ENCODE measurements at regions not wholly inside any gene's neighbourhood (a gene's known extent, or its start where the extent isn't known, plus 50 kb on each side); places are given as distances from the start of the nearest gene placed in this dataset.
"Not testable (repeated sequence)": the region's sequence is repeated elsewhere in the genome, so short reads cannot be mapped to it uniquely, and the experiment has no call there.

GRCh38 chr3:72505539-72506405, 342.5 kb downstream of the SHQ1 start:
- H4K20me1 ChIP-seq (replicated peaks; ENCODE audit: control insufficient read depth, extremely low read depth, insufficient read depth, low read length): no peaks in the 10 kb centered on the region
- H3K36me3 ChIP-seq (ENCODE audit: control insufficient read depth in 2 of 2, extremely low read depth in 1 of 2, insufficient read depth in 2 of 2, low read length in 2 of 2): no peaks in the 10 kb centered on the region
- H3K4me2 ChIP-seq (ENCODE audit: insufficient read depth, low read length): no peak overlapping the region
- no peaks in the 10 kb centered on the region for H3K9me3 ChIP-seq (replicated peaks; ENCODE audit: control insufficient read depth, insufficient read depth, low read length)
- H3K79me2 ChIP-seq (ENCODE audit: control insufficient read depth, insufficient read depth, low read length): no peaks in the 10 kb centered on the region
- ChIA-PET CTCF (interaction anchor here (0.9 kb wide), 1 partner anchor 16 kb away, joined by 3 read pairs; no protein-coding TSS in a partner anchor), POLR2A (no interaction called here)
- no peak overlapping the region for H3K9ac ChIP-seq (replicated peaks; ENCODE audit: extremely low read depth, insufficient read depth, low read length)
- DNase-seq (ENCODE audit: low read depth, low spot score) (no peak), FAIRE-seq (no peak)
- peaks cover 0 to 7% of the 10 kb centered on the region in 2 experiments for H3K27me3 ChIP-seq (ENCODE audit: control insufficient read depth in 2 of 2, insufficient read depth in 2 of 2, low read length in 2 of 2)
- H3K27ac ChIP-seq (ENCODE audit: insufficient read depth, low read depth, low read length): no peak overlapping the region
- no peak overlapping the region for H3K4me3 ChIP-seq (replicated peaks in 1 of 3; ENCODE audit: insufficient read depth in 1 of 3, low read depth in 1 of 3, low read length in 3 of 3)
- H3K9me1 ChIP-seq (replicated peaks; ENCODE audit: control insufficient read depth, extremely low read depth, insufficient read depth, low read length): no peaks in the 10 kb centered on the region
- dilution Hi-C loops (cut with MboI; ENCODE audit: extremely low pct_ligation_motif_present, low sequenced_read_pairs): no loop called here
- intact Hi-C loops (cut with micrococcal nuclease): no loop called here
- H2AFZ ChIP-seq (ENCODE audit: low read depth, low read length): no peak overlapping the region
- no peaks in the 10 kb centered on the region for H3K4me1 ChIP-seq (ENCODE audit: control insufficient read depth, extremely low read depth, insufficient read depth, low read length)
- TF ChIP-seq EZH2 (IDR thresholded peaks at IDR 0.05; ENCODE audit: borderline replicate concordance, low read depth, low read length, severe bottlenecking) (no peak), JUN (IDR thresholded peaks at IDR 0.05; ENCODE audit: borderline replicate concordance, insufficient read depth, insufficient read length, low read depth) (no peak), POLR2AphosphoS5 (IDR thresholded peaks at IDR 0.05; ENCODE audit: insufficient read depth, low read depth, low read length) (no peak), FOS (IDR thresholded peaks at IDR 0.05; ENCODE audit: borderline replicate concordance, insufficient read depth, low read length) (no peak), GATA2 (IDR thresholded peaks at IDR 0.05; ENCODE audit: insufficient read depth, insufficient read length, low read depth, low read length) (no peak), MAX (IDR thresholded peaks at IDR 0.05; ENCODE audit: insufficient read depth, insufficient read length) (no peak), POLR2A (IDR thresholded peaks at IDR 0.05; ENCODE audit: low read depth, low read length) (no peak), CTCF (IDR thresholded peaks at IDR 0.05; ENCODE audit: extremely low read depth in 1 of 2, insufficient read depth in 1 of 2, low read depth in 1 of 2, low read length in 2 of 2) (no peak), MYC (IDR thresholded peaks at IDR 0.05; ENCODE audit: low read depth, low read length) (no peak)
- no TSS peak for BruUV-seq (replicated peaks)

- H3K9me3 ChIP-seq (replicated peaks; ENCODE audit: control insufficient read depth, insufficient read depth, low read length); CTCF ChIA-PET: not testable (repeated sequence)
Measured at GRCh38 chr3:72497501-72497900, 350.7 kb downstream of the SHQ1 start.

More at GRCh38 chr3:72497501-72497900, 350.7 kb downstream of the SHQ1 start:
- FAIRE-seq; POLR2A ChIA-PET; H3K27ac ChIP-seq (ENCODE audit: insufficient read depth, low read depth, low read length); BruUV-seq (replicated peaks); H3K79me2 ChIP-seq (ENCODE audit: control insufficient read depth, insufficient read depth, low read length); H3K36me3 ChIP-seq (ENCODE audit: control insufficient read depth in 2 of 2, extremely low read depth in 1 of 2, insufficient read depth in 2 of 2, low read length in 2 of 2); H4K20me1 ChIP-seq (replicated peaks; ENCODE audit: control insufficient read depth, extremely low read depth, insufficient read depth, low read length); H3K4me3 ChIP-seq (replicated peaks in 1 of 3; ENCODE audit: insufficient read depth in 1 of 3, low read depth in 1 of 3, low read length in 3 of 3); H3K4me1 ChIP-seq (ENCODE audit: control insufficient read depth, extremely low read depth, insufficient read depth, low read length); H3K9ac ChIP-seq (replicated peaks; ENCODE audit: extremely low read depth, insufficient read depth, low read length); dilution Hi-C loops (cut with MboI; ENCODE audit: extremely low pct_ligation_motif_present, low sequenced_read_pairs); H3K4me2 ChIP-seq (ENCODE audit: insufficient read depth, low read length); H3K27me3 ChIP-seq (ENCODE audit: control insufficient read depth in 2 of 2, insufficient read depth in 2 of 2, low read length in 2 of 2); H2AFZ ChIP-seq (ENCODE audit: low read depth, low read length); H3K9me1 ChIP-seq (replicated peaks; ENCODE audit: control insufficient read depth, extremely low read depth, insufficient read depth, low read length); intact Hi-C loops (cut with micrococcal nuclease); DNase-seq (ENCODE audit: low read depth, low spot score): not testable (repeated sequence)

Data from endothelial cell of umbilical vein (primary cell).